Neuronal stem cell (in vitro differentiated cells): ENCODE measurements at regions not wholly inside any gene's neighbourhood (a gene's known extent, or its start where the extent isn't known, plus 50 kb on each side); places are given as distances from the start of the nearest gene placed in this dataset.

Source experiments
- DNase-seq: peaks from one replicate; pipeline ENCODE4 v3.0.0-alpha.2; 2013; ENCODE audit warnings: low spot score
- H2AFZ ChIP-seq: one replicate; pipeline ENCODE4 v1.6.1; 2013; ENCODE audit warnings: mild to moderate bottlenecking, low read length, inconsistent platforms
- H2AK5ac ChIP-seq: 2 replicates; pipeline ENCODE4 v1.6.1; 2013; ENCODE audit warnings: low read depth, mild to moderate bottlenecking, inconsistent platforms, low read length, moderate library complexity, mixed read lengths
- H2BK120ac ChIP-seq: 2 replicates; pipeline ENCODE4 v1.6.1; 2013; ENCODE audit warnings: low read depth, mild to moderate bottlenecking, inconsistent platforms, low read length, moderate library complexity, mixed read lengths
- H2BK12ac ChIP-seq: one replicate; pipeline ENCODE4 v1.6.1; 2013; ENCODE audit warnings: low read length, inconsistent platforms
- H2BK15ac ChIP-seq: 2 replicates; pipeline ENCODE4 v1.6.1; 2013; ENCODE audit warnings: mild to moderate bottlenecking, low read length, inconsistent platforms, mixed read lengths
- H2BK5ac ChIP-seq: one replicate; pipeline ENCODE4 v1.6.1; 2013; ENCODE audit warnings: inconsistent platforms, mild to moderate bottlenecking, low read length, moderate library complexity
- H3K14ac ChIP-seq: one replicate; pipeline ENCODE4 v1.6.1; 2013; ENCODE audit warnings: low read length, inconsistent platforms
- H3K18ac ChIP-seq: 2 replicates; pipeline ENCODE4 v1.6.1; 2013; ENCODE audit warnings: low read length, inconsistent platforms
- H3K23ac ChIP-seq: 2 replicates; pipeline ENCODE4 v1.6.1; 2013; ENCODE audit warnings: low read depth, mild to moderate bottlenecking, mixed read lengths, low read length, inconsistent platforms; ENCODE audit not compliant: poor library complexity
- H3K27ac ChIP-seq: replicated peaks from 3 replicates; pipeline ENCODE4 v1.5.1; 2013; ENCODE audit warnings: low read length, inconsistent platforms
- H3K27me3 ChIP-seq, 3 experiments: 2 replicates each; pipeline ENCODE4 v1.6.1; 2013; ENCODE audit warnings: low read length in 3 of 3, mild to moderate bottlenecking in 2 of 3, inconsistent platforms in 1 of 3, low read depth in 1 of 3, mixed read lengths in 1 of 3, moderate library complexity in 1 of 3; ENCODE audit not compliant: control insufficient read depth in 3 of 3, insufficient read depth in 3 of 3
- H3K36me3 ChIP-seq, 2 donors: replicated peaks in 1 of 2; 2 replicates each; pipeline ENCODE4 v1.6.1; 2013; ENCODE audit warnings: low read length in 2 of 2; ENCODE audit not compliant: control insufficient read depth in 2 of 2, insufficient read depth in 2 of 2
- H3K4ac ChIP-seq: 2 replicates; pipeline ENCODE4 v1.6.1; 2013; ENCODE audit warnings: inconsistent platforms, mild to moderate bottlenecking, low read length, moderate library complexity
- H3K4me1 ChIP-seq, 2 donors: 1 replicate in 1 of 2; 2 replicates in 1 of 2; pipeline ENCODE4 v1.6.1; 2013; ENCODE audit warnings: low read length in 2 of 2, low read depth in 1 of 2; ENCODE audit not compliant: control insufficient read depth in 2 of 2, insufficient read depth in 1 of 2
- H3K4me2 ChIP-seq: one replicate; pipeline ENCODE4 v1.6.1; 2013; ENCODE audit warnings: mild to moderate bottlenecking, low read length, inconsistent platforms; ENCODE audit not compliant: insufficient read depth, poor library complexity, severe bottlenecking
- H3K4me3 ChIP-seq, 2 donors: 2 replicates each; pipeline ENCODE4 v1.5.1; 2013; ENCODE audit warnings: low read length in 2 of 2, mild to moderate bottlenecking in 2 of 2, inconsistent platforms in 1 of 2, moderate library complexity in 1 of 2
- H3K79me1 ChIP-seq: one replicate; pipeline ENCODE4 v1.6.1; 2013; ENCODE audit warnings: low read depth, mild to moderate bottlenecking, inconsistent platforms, low read length, moderate library complexity
- H3K9ac ChIP-seq: one replicate; pipeline ENCODE4 v1.6.1; 2013; ENCODE audit warnings: mild to moderate bottlenecking, low read depth, low read length, inconsistent platforms; ENCODE audit not compliant: poor library complexity
- H3K9me3 ChIP-seq, 2 donors: replicated peaks in 1 of 2; 2 replicates each; pipeline versions ENCODE3 to v1.6.1; 2013; ENCODE audit warnings: low read length in 2 of 2, mild to moderate bottlenecking in 2 of 2, inconsistent platforms in 1 of 2, low read depth in 1 of 2, mixed read lengths in 1 of 2, moderate library complexity in 1 of 2; ENCODE audit not compliant: control insufficient read depth in 2 of 2, insufficient read depth in 1 of 2
- H4K8ac ChIP-seq: one replicate; pipeline ENCODE4 v1.6.1; 2013; ENCODE audit warnings: low read depth, mild to moderate bottlenecking, inconsistent platforms, low read length, moderate library complexity
- H4K91ac ChIP-seq: one replicate; pipeline ENCODE4 v1.6.1; 2013; ENCODE audit warnings: low read length, low read depth, mild to moderate bottlenecking, inconsistent platforms; ENCODE audit not compliant: poor library complexity
- WGBS, 2 donors: extraction: QIAGEN DNeasy Blood & Tissue Kit; methylation state at CpG; one replicate each; pipeline ENCODE4 v1.1.7; 2013; ENCODE audit warnings: missing lambda C conversion rate in 2 of 2, mixed read lengths in 1 of 2; ENCODE audit not compliant: insufficient read length in 2 of 2, insufficient replicate concordance in 1 of 2; ENCODE audit errors: extremely low coverage in 2 of 2; 5-methylcytosine and 5-hydroxymethylcytosine counted together

DNA sequence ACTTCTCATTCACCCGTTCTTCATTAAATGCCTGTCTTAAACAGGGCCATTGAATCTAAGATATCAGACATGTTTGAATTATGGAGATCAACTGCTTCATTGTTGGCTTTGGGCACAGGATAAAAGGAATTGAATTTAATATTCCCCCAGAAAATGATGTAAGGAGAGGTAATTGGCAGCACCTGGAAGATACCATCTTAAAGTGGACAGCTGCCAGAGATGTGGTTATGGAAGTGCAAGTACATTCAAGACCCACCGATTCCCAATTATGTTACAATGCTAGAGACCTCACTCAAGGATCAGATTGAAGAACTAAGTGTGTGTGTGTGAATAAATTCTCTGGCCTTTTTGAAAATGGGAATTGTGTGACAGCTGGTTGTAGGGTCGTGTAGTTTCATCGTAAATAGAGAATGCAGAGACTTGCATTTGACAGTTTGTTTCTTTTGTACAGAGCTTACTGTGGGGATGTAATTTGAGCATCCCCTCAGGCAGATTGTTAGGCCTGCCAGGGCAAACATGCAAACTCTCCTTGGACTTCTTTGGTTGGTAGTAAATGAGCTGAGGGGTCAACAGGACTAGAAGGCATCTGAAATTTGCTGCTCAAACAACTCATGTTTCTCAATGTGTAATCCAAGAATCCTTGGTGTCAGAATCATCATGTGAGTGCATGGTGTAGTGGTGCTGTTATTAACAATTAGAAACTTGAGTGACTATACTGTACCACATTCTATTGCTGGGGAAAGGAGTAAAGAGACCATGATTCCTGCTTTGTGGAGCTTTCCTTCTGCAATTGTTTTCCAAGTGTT is 359.2 kb upstream of the THRB start:
- Histone ChIP-seq H3K27ac (no peak overlapping the region), H2BK15ac (no peak overlapping the region), H3K14ac (no peak overlapping the region), H2BK5ac (no peak overlapping the region), H3K4me1 (no peaks in the 10 kb centered on the region), H3K4me3 (no peak overlapping the region), H2BK12ac (no peak overlapping the region), H3K36me3 (no peaks in the 10 kb centered on the region), H2AK5ac (no peak overlapping the region), H4K91ac (no peak overlapping the region), H2BK120ac (no peak overlapping the region), H3K9me3 (no peaks in the 10 kb centered on the region), H4K8ac (no peak overlapping the region), H3K79me1 (no peaks in the 10 kb centered on the region), H3K9ac (no peak overlapping the region), H3K27me3 (no peaks in the 10 kb centered on the region), H3K23ac (no peak overlapping the region), H2AFZ (no peak overlapping the region), H3K4me2 (no peak overlapping the region), H3K4ac (no peak overlapping the region), H3K18ac (no peak overlapping the region)
- DNase-seq = no peak
- whole genome bisulfite sequencing, 2 donors = no CpG with 5 or more reads among the region's 4 CpGs

DNA sequence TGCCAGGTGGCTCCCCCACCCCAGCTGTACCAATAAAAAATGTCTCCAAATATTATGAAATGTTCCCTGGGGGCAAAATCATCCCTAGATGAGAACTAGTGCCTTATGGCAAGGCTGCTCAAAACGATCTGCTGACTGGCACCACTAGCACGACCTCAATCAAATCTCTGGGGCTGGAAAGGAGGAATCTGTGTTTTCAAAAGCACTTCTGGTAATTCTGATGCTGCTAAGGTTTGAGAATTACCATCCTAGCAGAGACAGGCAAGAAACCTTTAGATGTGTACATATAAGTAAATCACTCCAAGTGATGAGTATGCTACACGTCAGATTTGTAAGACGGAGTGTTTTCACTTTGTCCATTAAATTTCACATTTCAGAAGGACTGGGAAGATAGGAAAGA is 360.1 kb upstream of the THRB start:
- Histone ChIP-seq H2BK12ac (no peak overlapping the region), H3K14ac (no peak overlapping the region), H2AK5ac (no peak overlapping the region), H3K4me3 (no peak overlapping the region), H3K36me3 (no peaks in the 10 kb centered on the region), H3K4me1 (no peaks in the 10 kb centered on the region), H3K23ac (no peak overlapping the region), H4K8ac (no peak overlapping the region), H3K4ac (no peak overlapping the region), H2BK120ac (no peak overlapping the region), H3K9me3 (no peaks in the 10 kb centered on the region), H3K27me3 (no peaks in the 10 kb centered on the region), H4K91ac (no peak overlapping the region), H2BK5ac (no peak overlapping the region), H3K18ac (no peak overlapping the region), H3K9ac (no peak overlapping the region), H2BK15ac (no peak overlapping the region), H2AFZ (no peak overlapping the region), H3K27ac (no peak overlapping the region), H3K79me1 (no peaks in the 10 kb centered on the region), H3K4me2 (no peak overlapping the region)
- DNase-seq = no peak
- WGBS, 2 donors = no CpG with 5 or more reads among the region's 4 CpGs

GRCh38 chr3:24857945-24858344 is 363.3 kb upstream of the THRB start:
- Histone ChIP-seq H2BK12ac (no peak overlapping the region), H2BK5ac (no peak overlapping the region), H2BK15ac (no peak overlapping the region), H3K4me1 (no peaks in the 10 kb centered on the region), H4K8ac (no peak overlapping the region), H3K4me3 (no peak overlapping the region), H3K36me3 (no peaks in the 10 kb centered on the region), H3K79me1 (no peaks in the 10 kb centered on the region), H3K9me3 (no peaks in the 10 kb centered on the region), H3K27ac (no peak overlapping the region), H4K91ac (no peak overlapping the region), H3K4me2 (no peak overlapping the region), H3K27me3 (no peaks in the 10 kb centered on the region), H2BK120ac (no peak overlapping the region), H3K9ac (no peak overlapping the region), H3K23ac (no peak overlapping the region), H3K18ac (no peak overlapping the region), H2AFZ (no peak overlapping the region), H3K14ac (no peak overlapping the region), H3K4ac (no peak overlapping the region), H2AK5ac (no peak overlapping the region)
- DNase-seq = no peak
- no CpG with 5 or more reads among the region's 1 CpG for WGBS, 2 donors

DNA sequence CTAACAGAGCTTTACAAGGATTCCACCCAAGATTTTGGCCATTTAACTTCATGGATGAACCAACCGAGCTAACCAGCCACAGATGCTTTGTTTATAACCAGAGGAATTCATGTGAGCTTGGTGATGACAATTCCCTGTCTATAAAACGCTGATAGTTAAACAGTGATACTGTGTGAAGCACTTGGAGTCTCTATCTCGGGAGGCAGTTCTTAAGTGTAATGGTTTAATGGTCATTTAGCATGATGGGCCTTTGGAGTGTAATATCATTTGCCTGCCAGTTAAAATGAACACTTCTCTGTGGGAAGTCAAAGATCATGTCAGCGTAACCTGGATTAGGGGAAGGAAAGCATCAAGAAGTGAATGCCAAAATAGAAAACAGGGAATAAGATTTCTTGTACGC is 368.6 kb upstream of the THRB start:
- no peaks in the 10 kb centered on the region for H3K4me1 ChIP-seq
- H2BK15ac ChIP-seq = no peak overlapping the region
- no peak overlapping the region for H3K23ac ChIP-seq
- no peaks in the 10 kb centered on the region for H3K36me3 ChIP-seq
- no peak overlapping the region for H3K9ac ChIP-seq
- H4K8ac ChIP-seq = no peak overlapping the region
- no peaks in the 10 kb centered on the region for H3K9me3 ChIP-seq
- no CpG with 5 or more reads among the region's 5 CpGs for WGBS, 2 donors
- H3K79me1 ChIP-seq = no peaks in the 10 kb centered on the region
- H3K14ac ChIP-seq = no peak overlapping the region
- no peak overlapping the region for H2BK5ac ChIP-seq
- H2BK12ac ChIP-seq = no peak overlapping the region
- no peak overlapping the region for H3K4me3 ChIP-seq
- no peak overlapping the region for H2AK5ac ChIP-seq
- no peak for DNase-seq
- H3K27me3 ChIP-seq = peaks cover 0 to 5% (median 0%) of the 10 kb centered on the region in 3 experiments
- H3K18ac ChIP-seq = no peak overlapping the region
- no peak overlapping the region for H3K4ac ChIP-seq
- H4K91ac ChIP-seq = no peak overlapping the region
- H3K4me2 ChIP-seq = no peak overlapping the region
- H2AFZ ChIP-seq = no peak overlapping the region
- H3K27ac ChIP-seq = no peak overlapping the region
- H2BK120ac ChIP-seq = no peak overlapping the region
